Effector CD8-positive, alpha-beta T cell (primary cell): ENCODE measurements at regions not wholly inside any gene's neighbourhood (a gene's known extent, or its start where the extent isn't known, plus 50 kb on each side); places are given as distances from the start of the nearest gene placed in this dataset.
"Not testable (repeated sequence)": the region's sequence is repeated elsewhere in the genome, so short reads cannot be mapped to it uniquely, and the experiment has no call there.

Experiments used
- DNase-seq: peaks from one replicate; lab custom pipeline; 2025; lab: John Stamatoyannopoulos, UW

GRCh38 chr7:69190025-69190424 is 408.2 kb upstream of the AUTS2 start:
- no peak for DNase-seq

DNA sequence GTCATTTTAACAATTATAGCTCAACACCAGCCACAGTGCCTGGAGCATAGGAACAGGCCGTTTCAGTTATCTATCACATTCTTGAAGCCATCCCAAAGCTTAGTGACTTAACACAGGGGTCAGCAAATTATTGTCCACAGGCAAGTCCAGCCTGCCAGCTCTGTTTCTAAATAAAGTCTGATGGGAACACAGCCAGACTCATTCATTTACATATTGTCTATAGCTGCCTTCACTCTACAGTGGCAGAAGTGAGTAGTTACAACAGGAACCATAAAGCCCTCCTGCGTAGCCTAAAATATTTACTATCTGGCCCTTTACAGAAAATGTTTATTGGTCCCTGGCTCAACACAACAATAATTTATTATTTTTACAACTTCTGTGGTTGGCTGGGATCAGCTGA is 407.5 kb upstream of the AUTS2 start:
- no peak for DNase-seq

DNA sequence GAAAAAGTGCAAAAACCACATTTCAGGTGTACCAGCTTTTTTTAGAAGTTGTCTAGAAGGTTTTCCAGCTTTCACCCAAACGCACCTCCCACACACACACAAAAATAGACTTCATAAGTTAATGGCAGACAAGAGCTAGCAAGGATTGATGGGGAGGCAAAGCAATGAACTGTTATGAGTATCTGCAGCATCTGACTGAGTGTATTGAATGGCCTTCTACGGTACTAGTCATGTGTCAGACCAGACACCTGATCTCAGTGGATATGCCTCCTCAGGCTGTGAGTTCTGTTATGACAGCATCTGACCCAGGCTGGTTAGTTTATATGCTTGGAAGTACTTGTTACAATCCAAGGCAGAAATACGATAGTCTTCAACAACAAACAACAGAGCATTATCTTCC is 406.1 kb upstream of the AUTS2 start:
- DNase-seq = no peak

DNA sequence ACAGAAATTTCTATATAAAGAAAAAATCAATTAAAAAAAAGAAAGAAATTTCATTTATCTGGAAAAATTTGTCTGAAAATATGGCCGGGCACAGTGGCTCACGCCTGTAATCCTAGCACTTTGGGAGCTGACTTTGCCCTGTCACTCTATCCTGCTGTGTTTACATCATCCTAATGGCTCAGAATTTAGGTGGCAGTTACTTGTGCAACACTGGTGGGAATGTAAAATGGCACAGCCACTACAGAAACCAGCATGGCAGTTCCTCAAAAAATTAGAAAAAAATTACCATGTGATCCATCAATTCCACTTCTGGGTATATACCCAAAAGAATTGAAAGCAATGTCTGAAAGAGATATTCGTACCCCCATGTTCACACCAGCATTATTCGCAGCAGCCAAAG is 405.2 kb upstream of the AUTS2 start:
- no peak for DNase-seq

DNA sequence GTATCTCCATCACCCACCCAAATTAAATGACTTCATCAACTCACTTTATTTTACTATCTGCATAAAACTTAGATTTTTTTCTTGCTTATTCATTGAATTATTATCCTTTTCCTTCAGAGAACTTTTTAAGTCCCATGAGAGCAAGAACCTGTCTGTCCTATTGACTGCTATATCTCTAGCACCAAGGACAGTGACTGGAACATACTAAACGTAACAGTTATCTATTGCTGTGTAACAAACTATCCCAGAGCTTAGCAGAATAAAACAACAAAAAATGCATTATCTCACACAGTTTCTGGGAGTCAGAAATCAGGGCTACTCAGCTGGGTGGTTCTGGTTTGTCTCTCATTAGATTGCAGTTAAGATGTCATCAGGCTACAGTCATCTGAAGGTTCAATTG is 401.7 kb upstream of the AUTS2 start:
- DNase-seq = no peak

DNA sequence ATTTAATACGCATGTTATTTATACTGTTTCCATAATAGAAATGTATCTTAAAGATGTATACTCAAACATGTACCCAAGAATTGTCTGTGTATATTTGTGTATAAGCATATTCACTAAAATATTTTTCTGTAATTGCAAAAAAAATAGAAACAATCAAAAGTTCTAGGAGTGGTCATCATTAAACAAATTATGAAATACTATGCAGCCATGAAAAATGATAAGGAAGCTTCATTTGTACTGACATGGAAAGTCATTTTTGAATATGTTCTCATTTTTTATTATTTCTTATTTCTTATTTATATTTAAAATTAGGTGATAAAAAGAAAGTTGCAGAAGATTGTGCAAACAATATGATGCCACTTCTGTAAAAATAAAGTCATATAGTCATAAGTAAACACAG is 400.0 kb upstream of the AUTS2 start:
- DNase-seq = no peak

DNA sequence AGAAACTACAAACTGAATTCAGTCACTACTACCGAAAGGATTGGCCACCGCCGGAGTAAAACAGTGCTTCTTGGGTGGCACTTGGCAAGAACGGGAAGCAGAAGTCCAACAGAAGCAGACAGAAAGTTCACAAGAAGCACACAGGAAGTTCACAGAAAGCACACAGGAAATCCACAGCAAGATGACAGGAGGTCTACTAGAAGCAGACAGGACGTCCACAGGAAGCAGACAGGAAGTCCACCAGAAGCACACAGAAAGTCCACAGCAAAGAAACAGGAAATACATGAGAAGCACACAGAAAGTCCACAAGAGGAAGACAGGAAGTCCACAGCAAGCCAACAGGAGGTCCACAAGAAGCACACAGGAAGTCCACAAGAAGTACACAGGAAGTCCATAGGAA is 399.2 kb upstream of the AUTS2 start:
- no peak for DNase-seq

- no peak for DNase-seq
Observed at GRCh38 chr7:69199661-69200060, 398.6 kb upstream of the AUTS2 start.

DNA sequence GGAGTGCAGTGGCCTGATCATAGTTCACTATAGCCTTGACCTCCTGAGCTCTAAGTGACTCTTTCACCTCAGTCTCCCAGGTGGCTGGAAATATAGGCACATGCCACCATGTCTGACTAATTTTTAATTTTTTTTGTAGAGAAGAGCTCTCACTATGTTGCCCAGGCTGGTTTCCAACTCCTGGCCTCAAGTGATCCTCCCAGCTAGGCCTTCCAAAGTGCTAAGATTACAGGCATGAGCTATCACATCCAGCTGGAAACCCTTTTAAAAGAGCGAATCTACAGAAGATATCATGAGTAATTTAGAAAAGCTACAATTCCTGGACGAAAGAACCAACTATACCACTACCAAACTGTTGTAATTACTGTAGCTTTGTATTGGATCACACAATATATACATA is 394.4 kb upstream of the AUTS2 start:
- DNase-seq = no peak

DNA sequence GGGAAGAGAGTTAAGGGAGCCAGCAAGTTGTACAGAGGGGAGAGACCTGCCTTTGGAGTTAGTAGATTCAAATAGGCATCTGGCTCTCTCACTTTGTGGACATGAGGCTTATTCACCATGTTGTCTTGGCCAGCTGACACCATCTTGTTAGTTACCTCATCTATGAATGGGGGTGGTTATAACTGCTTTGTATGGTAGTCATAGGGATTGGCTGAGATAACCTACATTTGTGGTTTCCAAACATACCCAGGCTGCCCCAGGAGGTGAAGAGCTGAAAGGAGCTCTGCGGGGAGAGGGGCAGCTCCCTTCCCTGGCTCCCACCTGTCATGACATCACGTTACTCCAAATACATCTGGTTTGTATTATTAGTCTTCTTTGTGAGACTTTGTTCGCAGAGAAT is 393.3 kb upstream of the AUTS2 start:
- no peak for DNase-seq

- DNase-seq = no peak
Observed at GRCh38 chr7:69205581-69205980, 392.7 kb upstream of the AUTS2 start.

- no peak for DNase-seq
Observed at GRCh38 chr7:69208276-69208675, 390.0 kb upstream of the AUTS2 start.

DNA sequence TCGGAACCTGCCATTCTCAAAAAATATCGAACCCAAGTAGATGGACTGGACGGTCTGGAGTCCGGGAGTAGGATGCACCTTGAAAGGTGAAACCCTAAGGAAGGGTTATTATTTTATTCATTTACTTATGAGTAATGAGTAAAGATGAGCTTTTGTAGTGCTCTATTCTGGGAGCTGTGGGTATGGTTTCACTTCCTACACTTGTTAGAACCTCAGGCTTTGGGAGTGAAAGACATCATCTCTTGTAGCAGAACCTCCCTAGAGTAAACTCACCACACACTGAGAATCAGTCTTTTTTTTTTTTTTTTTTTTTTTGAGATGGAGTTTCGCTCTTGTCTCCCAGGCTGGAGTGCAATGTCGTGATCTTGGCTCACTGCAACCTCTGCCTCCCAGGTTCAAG is 389.4 kb upstream of the AUTS2 start:
- DNase-seq = no peak

DNA sequence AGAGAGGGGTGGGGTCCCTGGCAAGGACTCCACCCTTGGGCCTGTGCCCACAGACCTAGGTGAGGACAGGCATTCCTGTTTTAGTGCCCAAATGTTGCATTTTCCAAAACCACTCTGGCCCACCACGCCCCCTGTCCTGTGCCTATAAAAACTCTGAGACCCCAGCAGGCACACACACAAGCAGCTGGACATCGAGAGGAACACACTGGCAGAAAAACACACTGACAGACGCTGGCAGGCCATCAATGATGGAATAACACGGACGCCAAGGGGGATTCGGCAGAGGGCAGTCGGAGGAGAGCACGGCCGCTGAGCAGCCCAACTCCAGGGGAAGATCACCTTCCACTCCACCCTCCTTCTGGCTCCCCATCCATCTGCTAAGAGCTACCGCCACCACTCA is 386.9 kb upstream of the AUTS2 start:
- no peak for DNase-seq

GRCh38 chr7:69211739-69212138 is 386.5 kb upstream of the AUTS2 start:
- DNase-seq = no peak

GRCh38 chr7:69213878-69214277 is 384.4 kb upstream of the AUTS2 start:
- no peak for DNase-seq

DNA sequence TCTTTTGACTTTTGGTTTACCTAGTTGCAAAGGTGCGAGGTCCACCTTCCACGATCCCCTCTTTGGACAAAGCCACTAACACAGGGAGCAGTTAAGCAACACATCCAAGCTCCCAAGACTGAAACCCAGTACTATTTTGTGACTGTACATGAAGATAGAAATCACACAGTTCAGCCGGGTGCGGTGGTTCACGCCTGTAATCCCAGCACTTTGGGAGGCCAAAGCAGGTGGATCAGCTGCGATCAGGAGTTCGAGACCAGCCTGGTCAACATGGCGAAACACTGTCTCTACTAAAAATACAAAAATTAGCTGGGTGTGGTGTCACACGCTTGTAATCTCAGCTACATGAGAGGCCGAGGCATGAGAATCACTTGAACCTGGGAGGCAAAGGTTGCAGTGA is 382.8 kb upstream of the AUTS2 start:
- not testable (repeated sequence) for DNase-seq

GRCh38 chr7:69217516-69218350 is 380.5 kb upstream of the AUTS2 start:
- DNase-seq = no peak

GRCh38 chr7:69218576-69218975 is 379.7 kb upstream of the AUTS2 start:
- DNase-seq = no peak

DNA sequence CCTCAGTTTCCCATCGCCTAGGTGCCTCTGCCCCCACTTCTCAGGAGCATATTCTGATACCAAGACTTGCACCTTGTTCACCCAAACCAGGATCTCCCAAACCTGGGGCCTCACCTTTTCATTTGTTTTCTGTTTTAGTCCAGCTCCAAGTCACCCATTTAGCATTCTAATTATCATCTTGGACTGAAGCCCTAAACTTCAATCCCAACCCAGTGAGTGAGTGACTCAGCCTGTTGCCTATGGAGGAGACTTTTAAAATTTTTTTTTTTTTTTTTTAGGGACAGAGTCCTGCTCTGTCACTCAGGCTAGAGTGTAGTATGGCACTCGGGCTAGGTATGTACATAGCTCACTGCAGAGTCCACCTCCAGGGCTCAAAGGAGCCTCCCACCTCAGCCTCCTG is 378.9 kb upstream of the AUTS2 start:
- DNase-seq = no peak

GRCh38 chr7:69225259-69225943 is 372.9 kb upstream of the AUTS2 start:
- no peak for DNase-seq

GRCh38 chr7:69228212-69228811 is 370.0 kb upstream of the AUTS2 start:
- no peak for DNase-seq
